NCI-H226 (cell line): ENCODE measurements at regions not wholly inside any gene's neighbourhood (a gene's known extent, or its start where the extent isn't known, plus 50 kb on each side); places are given as distances from the start of the nearest gene placed in this dataset.

Source experiments
- DNase-seq: peaks from one replicate; pipeline ENCODE4 v3.0.0-alpha.2; 2015

DNA sequence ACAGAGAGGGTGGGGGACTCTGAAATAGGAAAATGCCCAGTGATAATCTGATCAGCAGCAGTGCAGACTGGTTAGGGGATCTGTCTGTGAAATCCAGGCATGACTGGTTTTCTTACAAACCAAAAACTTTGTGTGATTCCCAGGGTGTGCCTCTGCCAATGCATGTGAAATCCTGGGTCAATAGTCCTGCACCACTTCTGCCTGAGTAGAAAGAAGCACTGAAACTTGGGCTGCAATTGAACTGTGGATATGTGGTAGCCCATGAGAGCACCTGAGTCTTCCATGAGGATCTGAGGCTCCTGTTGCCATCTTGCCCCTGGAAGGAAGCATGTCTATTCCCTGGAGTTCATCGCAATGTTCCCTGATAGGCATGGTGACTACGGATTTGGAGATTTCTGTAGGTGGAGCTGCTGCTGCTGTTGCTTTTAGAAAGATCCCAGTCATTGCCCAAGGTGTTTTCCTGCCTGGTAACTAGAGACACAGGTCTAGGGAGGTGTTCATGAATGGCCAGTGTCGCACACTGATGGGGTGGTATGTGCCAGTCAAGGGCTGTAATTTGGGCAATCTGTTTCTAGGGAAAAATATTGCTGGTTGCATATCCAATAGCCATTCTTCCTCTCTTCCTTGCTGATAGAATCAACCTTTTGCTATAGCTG is 146.7 kb downstream of the CARTPT start:
- DNase-seq, result no peak

DNA sequence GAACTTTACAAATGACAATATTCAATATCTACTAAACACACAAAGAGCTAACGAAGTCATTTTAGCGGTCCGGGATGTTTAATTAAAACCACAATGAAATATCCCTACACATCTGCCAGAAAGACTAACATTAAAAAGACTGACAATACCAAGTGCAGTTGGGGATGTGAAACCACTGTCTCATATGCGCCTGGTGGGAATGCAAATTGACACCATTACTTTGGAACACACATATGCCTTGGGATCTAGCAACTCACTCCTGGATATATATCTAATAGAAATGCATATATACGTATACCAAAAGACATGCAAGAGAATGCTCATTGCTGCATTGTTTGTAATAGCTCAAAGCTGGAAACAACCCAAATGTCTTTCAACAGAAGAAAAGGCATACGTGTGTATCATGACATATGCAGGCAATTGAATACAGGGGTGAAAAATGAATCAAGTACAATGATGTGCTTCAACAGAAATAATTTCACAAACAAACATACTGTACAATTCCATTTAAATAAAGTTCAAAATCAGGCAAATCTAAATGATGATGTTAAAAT is 153.3 kb downstream of the CARTPT start:
- no peak for DNase-seq

DNA sequence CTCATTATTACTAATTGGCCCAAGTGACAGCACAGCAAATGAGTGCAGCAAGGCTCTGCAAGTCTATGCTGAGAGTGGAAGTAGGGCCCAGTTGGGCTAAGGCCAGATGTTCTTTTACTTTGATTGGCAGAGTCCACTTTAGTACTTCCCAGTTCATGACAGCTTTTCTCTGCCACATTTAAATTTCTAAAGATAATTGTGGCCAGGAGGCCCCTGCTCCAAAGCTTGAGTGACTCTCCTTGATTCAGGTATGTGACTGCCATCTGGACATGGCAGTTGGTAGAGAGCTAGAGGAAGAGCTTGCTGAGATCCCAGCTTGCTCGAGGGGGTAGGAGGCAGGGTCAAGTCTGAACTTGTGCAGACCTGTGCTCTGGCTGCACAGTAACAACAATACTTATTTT is 154.1 kb downstream of the CARTPT start:
- no peak for DNase-seq

DNA sequence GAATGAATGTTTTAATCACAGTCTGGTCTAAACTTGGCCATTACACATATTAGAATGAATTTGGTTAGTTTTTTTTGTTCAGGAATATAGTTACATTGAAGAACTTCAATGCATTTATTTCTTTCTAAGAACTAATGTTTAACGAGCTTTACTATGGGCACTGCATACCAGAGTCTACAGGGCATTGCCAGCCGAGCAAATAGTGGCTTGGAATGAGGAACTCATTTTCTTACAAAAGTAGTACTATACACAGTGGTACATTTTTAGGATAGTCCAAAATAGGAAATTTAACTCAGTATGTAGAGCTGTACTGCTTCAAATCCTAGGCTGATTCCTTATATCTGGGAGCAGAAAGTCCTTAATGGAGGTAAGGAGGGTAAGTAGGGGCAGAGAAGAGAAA is 155.4 kb downstream of the CARTPT start:
- no peak for DNase-seq

DNA sequence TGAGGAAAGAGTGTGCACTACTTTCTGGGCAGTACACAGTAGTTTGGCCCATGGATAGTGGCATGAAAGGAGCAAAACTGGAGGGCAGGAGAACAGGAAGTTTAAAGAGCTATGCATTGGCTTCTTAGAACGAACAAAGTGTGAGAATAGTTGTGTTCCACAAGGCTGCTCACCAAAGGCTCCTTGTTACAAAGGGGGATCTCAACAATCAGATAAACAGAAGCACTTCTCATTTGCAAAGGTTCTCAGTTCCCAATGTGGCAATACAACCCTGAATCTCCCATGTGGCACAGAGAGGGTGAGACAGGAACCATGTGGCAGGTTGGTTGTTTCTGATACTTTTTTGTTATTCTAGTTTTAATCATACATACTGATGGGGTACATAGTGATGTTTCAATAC is 158.4 kb downstream of the CARTPT start:
- no peak for DNase-seq

DNA sequence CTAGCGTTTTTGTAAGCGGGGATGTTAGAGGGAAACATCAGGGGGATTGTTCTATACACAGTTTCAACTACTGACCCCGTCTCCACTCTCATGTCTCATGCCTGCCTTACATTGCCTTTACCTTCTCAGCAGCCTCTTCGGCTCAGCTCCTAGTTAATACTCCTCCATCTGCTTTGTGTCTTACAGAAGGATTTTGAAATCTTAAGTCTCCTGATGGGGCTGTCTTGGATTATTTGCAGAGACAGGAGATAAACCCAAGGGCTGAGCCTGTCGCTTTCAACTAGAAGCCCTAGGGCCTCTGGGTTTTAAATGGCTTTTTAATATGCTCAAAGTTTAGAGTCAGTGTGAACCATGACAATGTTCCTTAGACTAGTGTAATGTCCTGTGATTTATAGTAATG is 161.5 kb downstream of the CARTPT start:
- DNase-seq, result no peak

DNA sequence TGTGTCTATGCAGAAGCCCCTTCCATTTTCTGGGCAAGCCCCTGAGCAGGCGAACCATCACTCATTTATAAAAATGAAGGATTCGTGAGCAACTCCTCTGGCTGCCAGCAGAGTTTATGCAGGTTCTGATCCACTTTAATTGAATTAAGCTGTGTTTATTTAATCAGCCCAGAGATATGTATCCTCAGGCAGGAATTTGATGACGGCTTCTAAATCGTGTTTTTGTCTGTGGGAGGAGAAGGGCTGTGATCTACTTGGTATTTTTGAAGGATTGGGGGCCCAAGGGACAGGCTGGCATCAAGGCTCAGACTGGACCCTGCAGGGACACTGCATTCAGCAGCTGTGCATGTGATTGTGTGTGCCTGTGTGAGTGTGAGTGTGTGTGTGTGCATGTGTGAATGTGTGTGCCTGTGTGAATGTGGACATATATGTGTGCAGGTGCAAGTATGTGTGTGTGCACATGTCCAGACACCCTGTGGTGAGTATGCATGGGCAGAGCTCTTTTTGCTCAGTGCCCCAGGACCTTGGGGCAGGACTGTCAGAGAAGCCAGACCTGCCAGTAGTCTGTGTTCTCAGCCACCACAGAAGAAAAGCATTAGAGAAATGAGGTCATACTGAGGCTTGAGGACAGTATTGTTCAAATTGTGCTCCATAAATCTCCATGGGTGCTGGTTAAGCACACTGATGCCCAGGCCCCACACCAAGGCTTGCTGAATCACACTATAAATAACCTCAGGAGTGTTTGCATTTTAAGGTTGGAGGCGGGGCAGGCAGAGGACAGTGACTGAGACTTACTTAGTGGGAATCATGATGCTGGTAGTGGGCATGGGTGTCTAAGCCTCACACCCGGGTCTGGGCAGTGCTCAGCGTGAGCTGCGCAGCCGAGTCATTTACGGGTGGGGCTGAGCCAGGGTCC is 164.0 kb downstream of the CARTPT start:
- no peak for DNase-seq

DNA sequence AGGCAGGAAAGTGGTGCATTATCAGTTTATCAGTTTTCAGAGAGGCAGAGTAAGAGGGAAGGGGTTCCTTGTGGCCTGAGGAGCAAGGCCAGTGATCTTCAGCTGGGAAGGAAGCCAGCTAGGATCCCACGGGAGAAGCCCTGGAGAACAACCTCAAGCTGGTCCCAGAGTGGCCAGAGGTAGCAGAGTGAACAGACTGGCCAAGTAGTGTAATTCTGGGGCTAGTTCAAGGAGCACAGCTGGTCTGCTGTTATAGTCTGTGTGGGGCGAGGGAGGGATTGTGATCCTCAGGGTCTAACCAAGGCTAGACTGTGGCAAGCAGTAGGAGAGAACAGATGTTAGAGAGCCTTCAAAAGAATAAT is 164.6 kb downstream of the CARTPT start:
- DNase-seq, result no peak

DNA sequence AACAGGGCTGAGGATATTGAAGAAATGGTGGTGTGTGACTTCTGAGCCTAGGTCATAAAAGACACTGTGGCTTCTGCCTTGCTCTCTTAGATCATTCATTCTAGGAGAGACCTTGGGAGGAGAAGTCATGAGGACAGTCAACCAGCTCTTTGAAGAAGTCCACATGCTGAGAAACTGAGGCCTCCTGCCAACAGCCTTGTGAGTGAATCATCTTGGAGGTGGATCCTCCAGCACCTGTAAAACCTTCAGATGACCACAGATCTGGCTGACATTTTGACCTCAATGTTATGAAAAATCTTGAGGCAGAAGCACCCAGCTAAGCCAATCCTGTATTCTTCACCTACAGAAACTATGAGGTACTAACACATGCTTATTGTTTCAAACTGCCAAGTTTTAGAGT is 165.9 kb downstream of the CARTPT start:
- DNase-seq, result no peak

DNA sequence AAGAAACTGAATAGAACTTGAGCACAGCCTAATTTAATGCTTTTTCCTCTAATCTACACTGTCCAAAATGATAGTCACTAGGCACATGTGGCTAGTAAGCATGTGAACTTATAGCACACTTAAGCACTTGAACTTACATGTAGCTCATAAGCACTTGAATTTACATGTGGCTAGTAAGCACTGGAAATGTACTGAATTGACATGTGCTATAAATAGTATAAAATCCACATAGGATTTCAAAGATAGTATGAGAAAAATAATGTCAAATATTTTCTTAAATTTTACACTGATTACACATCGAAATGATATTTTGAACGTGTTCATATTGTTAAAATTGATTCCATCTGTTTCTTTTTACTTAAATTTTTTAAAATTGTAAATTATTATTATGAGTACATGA is 167.3 kb downstream of the CARTPT start:
- no peak for DNase-seq

DNA sequence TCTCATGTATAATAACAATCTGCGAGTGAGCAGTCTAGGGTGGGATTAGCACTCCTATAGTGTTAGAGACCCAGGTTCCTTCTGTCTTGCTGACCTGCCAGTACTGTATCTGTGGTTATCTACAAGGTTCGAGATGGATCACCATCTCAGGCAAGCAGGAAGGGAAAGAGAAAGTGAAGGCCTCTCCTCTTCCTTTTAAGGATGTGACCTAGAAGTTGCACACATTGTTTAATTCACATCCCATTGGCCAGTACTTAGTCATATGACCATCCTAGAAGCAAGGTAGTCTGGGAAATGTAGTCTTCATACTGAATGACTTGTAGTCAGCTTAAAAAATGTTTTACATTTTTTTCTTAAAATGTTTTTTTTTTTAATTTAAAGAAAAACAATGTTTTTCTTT is 168.6 kb downstream of the CARTPT start:
- DNase-seq, result peak; percentile 75

DNA sequence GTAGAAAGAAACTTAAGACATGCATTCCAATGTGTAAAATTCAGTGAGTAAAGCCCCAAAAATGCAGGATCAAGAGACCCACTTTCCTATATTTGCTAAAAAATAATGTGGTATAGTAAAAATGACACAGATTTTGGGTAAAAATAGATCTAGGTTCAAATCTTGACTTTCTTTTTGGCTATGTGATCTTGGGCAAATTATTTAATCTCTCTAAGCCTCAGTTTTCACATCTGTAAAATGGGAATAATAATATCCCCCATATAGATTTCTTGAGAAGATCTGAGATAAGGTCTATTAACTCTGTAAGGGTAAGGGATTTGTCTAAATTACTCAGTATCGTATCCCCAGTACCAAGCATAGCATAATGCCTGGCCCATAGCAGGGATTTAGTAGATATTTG is 172.3 kb downstream of the CARTPT start:
- DNase-seq, result no peak

DNA sequence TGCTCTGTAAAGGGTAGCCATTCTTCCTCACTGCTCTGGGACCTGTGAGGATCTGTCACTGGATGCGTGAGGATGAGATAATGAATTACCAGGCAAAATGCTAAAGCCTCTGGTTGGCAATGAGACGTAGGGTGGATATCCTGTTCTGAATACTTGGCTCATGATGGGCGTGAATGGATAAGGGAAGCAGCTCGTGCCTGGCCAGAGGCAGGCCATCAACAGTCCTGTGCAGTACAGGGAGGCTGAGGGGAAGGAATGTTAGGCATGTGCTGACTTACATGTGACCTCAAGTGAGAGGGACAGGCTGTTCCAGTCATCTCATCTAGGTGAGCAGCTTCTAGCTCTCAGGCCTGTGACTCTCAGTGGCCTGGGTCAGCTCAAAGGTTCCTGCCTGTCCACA is 172.8 kb downstream of the CARTPT start:
- peak; percentile 64 for DNase-seq

DNA sequence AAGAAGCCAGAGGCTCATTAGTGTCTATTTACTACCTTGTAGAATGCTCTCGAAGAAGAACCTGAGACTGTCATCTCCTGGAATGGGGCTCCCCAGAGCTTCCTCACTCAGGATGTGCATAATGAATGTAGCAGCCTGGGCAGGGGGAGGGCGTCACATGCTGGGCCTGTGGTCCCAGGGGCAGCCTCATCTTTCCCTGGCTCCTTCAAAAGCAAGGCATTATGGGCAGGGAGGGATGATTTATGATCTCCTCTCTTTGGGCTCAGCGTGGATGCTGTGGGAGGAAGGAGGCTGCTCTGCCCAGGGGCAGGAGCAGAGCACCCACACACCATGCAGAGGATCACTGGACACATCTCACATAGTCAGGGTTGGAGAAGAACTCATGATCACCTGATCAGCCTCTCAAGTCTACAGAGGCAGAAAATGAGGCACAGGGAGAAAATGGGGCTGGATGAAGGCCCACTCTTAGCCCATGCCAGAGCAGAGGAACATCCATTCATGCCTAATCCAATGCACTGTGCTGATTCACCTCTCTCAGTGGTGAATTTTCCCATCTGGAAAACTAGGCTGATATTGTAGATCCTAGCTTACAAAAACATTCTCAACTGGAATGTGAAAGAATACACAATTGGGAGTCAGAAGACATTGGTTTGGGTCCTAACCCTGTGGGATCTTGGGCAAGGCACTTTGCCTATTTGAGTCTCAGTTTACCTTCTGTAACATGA is 173.7 kb downstream of the CARTPT start:
- DNase-seq, result peak; percentile 21

DNA sequence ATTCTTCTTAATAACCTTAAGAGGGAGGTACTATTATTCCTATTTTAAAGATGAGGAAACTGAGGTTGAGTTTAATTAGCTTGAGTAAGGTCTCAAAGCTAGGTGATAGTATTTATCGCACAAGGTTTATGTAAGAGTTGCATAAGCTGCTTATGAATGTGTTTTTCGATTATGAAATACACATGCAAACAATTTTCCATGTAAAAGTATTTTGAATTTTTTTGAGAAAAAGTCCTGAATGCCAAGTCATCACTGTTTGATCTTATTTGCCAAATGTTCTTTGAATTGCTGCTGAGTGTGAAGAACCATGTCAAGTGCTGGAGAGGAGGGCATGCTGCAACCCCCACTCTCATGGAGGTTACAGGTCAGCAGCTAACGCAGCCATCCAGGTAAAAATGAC is 174.4 kb downstream of the CARTPT start:
- DNase-seq, result no peak

DNA sequence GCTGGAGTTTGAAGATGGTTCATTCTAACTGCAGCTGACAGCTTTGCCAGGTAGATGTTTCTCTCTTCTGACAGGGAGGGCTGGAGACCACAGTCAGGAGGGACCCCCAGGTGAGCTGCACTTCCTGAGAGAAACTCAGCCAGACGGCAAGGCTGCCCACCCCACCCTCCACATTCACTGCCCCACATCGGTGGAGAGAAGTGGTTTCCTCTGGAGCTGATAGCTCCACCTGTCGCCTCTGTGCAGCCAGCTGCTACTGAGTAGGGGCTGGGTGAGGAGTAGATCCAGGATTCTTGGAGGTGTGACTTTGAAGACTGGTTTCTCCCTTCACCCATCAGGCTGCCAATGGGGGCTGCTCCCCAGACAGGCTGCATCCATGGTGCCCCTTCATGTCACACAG is 175.0 kb downstream of the CARTPT start:
- DNase-seq, result no peak

DNA sequence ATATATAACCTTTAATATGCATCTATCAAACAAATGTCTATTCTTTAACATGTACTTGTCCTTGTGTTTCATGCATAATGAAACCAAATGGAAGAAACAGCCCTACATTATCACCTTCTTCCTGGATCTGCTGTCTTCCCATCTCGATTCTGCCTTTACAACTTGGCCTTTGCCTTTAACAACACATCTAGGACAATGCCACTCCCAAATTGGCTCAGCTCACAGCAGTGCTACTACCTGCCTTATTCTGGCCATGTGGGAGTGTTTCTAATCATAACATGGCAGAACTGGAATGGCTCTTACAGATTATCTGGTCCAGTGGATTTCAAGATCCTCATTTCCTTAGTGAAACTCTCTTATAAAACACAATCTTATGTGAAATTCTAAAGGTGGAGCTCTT is 176.5 kb downstream of the CARTPT start:
- no peak for DNase-seq

DNA sequence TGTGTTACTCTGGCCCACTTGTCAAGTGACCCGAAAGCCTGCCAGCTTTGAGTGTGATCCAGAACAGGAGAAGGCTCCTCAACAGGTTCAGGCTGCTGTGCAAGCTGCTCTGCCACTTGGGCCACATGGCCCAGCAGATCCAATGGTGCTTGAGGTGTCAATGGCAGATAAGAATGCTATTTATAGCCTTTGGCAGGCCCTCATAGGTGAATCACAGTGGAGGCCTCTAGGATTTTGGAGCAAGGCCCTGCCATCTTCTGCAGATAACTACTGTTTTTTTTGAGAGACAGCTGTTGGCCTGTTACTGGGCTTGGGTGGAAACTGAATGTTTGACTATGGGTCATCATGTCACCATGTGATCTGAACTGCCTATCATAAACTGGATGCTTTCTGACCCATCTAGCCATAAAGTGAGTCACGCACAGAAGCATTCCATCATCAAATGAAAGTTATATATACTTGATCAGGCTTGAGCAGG is 180.8 kb downstream of the CARTPT start:
- peak; percentile 41 for DNase-seq

DNA sequence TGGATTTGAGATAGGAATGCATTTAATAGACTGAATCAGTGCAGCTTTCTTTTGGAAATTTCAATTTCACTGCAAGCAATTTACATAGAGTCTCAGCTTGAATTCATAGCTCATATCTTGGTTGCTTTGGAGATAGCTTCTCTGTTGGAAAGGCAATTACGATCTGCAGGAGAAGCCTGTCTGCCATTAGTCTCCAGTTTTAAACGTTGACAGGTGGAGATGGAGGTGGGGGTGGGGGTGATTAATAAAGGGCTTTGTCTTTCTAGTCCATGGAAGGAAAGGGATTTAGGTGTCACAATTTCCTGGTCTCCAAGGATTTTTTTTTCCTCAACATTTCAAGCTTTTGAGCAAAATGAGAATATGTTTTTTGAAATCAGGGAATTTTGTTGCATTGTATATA is 184.7 kb downstream of the CARTPT start:
- DNase-seq, result no peak

DNA sequence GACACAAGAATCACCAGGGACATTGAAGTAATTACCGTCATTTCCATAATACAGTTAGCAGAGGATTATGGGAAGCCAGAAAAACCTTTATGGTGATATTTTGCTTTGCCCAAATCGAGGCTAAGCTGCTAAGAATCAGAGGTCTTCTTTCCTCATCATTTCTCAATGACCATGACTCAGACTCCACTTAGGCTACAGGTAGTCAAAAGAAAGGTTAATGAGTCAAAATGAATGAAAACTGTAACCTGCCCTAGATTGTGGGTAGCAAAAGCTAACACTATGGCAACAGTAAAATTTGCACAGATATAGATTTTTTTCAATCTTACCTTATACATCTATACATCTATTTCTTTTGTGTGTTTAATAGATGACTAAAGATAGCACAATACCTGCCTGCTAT is 185.8 kb downstream of the CARTPT start:
- no peak for DNase-seq

DNA sequence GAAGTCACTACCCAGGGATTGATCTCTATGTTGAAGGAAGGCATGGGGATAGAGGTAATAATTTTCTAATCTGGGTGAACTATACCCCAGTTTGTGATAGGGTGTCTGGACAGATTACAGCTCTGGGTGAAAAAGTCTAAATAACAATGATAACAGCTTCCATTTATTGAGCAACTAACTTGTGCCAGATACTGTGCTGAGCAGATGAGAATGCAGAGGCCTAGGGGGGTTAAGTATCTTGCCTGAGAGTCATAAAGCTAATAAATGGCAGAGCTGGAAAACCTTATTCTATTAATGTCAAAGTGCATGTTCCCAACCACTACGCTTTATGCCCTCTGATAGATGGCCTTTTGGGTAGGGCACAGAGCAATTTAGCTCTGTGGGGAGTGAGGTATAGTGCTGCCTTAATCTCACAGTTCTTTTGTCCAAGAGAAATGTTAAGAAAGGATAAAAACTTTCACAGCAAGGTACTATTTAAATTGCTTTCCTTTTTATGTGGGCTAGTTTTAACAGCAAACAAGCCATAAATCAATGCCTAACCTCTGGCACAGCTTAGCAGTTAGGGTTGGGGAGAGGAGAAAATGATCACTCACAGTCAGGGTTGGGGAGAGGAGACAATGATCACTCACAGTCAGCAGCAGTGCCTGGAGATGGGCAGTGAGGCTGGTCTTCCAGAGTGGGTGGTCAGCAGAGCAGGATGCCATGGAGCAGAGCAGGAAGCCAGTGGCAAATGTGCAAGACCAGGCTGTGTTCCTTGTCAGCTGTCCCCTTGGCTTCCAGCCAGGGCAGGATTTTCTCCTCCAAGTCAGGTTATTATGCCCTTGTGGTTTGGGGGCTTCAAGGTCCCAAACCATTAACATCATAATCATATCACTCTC is 187.0 kb downstream of the CARTPT start:
- no peak for DNase-seq

DNA sequence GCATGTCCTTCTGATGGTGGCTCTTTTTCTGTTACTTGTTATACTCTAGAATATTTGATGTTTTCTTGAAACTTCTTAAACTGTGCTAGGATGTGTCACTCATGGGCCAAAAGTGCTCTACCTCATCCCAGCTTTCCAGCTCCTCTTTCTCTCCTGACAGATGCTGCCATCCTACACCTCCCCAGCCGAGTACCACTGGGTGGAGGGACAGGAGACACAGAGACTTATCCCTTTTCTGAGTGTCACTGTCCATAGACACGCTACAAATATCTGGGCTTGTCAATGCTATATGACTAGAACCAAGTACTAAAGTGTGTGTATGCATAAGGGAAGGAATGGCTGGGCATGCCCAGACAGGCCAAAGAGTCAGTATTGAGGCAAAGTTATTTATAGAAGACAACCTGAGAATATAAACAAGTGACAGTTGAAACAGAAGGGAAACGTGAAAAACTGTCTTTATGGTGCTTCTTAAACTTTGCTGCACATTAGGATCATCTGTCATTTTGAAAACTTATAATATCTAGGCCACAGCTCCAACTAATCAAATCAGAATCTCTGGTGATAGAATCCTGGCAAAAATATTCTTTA is 188.0 kb downstream of the CARTPT start:
- no peak for DNase-seq
